PFSK-1 (cell line): ENCODE measurements at regions not wholly inside any gene's neighbourhood (a gene's known extent, or its start where the extent isn't known, plus 50 kb on each side); places are given as distances from the start of the nearest gene placed in this dataset.

Source experiments
- FOXP2 ChIP-seq: optimal IDR thresholded peaks from 2 replicates; pipeline ENCODE3; 2011; ENCODE audit warnings: borderline replicate concordance, control low read depth, inconsistent platforms; ENCODE audit not compliant: insufficient read depth; ENCODE audit errors: extremely low read length, extremely low read depth
- POLR2AphosphoS5 ChIP-seq: IDR thresholded peaks from 2 replicates; pipeline ENCODE4 v1.6.1; 2012; ENCODE audit warnings: low read depth, mild to moderate bottlenecking, control low read depth, low read length, moderate library complexity
- SIN3A ChIP-seq: IDR thresholded peaks from 2 replicates; pipeline ENCODE4 v1.6.1; 2012; ENCODE audit warnings: mild to moderate bottlenecking, low read length, moderate library complexity, borderline replicate concordance; ENCODE audit not compliant: insufficient read depth
- TAF1 ChIP-seq: IDR thresholded peaks from 2 replicates; pipeline ENCODE4 v1.6.1; 2012; ENCODE audit warnings: low read length, control low read depth, borderline replicate concordance; ENCODE audit not compliant: insufficient read depth
- TF ChIP-seq, protein P1 (sequence below), 2 experiments: IDR thresholded peaks; 2 replicates each; pipeline versions ENCODE4 v1.6.1 to v1.8.0; 2011 to 2012; ENCODE audit warnings: low read depth in 2 of 2, low read length in 2 of 2, control low read depth in 1 of 2, inconsistent platforms in 1 of 2, mild to moderate bottlenecking in 1 of 2, moderate library complexity in 1 of 2; ENCODE audit not compliant: insufficient read depth in 1 of 2

DNA sequence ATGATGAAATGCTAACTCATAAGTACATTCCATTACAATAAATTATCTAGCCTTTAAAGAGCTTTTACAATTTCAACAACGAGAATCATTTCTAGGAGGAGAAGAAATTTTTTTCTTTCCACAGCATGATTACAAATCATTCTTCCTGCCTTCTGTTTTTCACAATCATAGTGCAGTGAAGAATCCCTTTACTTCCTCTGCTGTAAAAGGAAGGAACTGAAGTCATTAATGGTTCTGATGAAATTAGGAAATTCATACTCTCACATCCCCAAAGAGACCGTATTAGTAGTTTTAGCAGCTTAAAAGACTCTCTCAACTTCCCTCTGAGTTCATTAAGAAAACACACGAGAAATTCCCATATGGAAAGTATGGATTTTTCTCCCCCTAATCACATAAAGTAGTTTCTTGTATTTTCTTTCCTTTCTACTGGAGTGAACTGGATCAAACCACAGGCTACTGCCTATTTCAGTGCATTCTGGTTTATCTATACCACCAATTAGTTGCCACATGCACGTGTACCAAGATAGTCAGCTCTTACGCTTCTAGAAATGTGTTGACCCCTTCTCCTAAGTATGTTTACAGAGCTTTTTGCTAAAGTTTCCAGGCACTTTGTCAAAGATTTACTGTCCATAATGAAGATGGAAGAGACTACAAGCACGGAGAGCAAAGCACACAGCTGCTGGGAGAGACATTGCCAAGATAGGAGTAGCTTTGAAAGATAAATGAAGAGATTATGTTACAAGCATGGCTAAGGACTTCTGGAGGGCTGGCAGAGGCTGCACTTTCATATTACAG lies 58.9 kb upstream of the KITLG start:
- TF ChIP-seq, protein P1, sequence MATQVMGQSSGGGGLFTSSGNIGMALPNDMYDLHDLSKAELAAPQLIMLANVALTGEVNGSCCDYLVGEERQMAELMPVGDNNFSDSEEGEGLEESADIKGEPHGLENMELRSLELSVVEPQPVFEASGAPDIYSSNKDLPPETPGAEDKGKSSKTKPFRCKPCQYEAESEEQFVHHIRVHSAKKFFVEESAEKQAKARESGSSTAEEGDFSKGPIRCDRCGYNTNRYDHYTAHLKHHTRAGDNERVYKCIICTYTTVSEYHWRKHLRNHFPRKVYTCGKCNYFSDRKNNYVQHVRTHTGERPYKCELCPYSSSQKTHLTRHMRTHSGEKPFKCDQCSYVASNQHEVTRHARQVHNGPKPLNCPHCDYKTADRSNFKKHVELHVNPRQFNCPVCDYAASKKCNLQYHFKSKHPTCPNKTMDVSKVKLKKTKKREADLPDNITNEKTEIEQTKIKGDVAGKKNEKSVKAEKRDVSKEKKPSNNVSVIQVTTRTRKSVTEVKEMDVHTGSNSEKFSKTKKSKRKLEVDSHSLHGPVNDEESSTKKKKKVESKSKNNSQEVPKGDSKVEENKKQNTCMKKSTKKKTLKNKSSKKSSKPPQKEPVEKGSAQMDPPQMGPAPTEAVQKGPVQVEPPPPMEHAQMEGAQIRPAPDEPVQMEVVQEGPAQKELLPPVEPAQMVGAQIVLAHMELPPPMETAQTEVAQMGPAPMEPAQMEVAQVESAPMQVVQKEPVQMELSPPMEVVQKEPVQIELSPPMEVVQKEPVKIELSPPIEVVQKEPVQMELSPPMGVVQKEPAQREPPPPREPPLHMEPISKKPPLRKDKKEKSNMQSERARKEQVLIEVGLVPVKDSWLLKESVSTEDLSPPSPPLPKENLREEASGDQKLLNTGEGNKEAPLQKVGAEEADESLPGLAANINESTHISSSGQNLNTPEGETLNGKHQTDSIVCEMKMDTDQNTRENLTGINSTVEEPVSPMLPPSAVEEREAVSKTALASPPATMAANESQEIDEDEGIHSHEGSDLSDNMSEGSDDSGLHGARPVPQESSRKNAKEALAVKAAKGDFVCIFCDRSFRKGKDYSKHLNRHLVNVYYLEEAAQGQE (IDR thresholded peaks at IDR 0.05; ENCODE audit: insufficient read depth in 1 of 2, low read depth in 2 of 2, low read length in 2 of 2): no peak
- TF ChIP-seq FOXP2 (no peak), POLR2AphosphoS5 (no peak)

DNA sequence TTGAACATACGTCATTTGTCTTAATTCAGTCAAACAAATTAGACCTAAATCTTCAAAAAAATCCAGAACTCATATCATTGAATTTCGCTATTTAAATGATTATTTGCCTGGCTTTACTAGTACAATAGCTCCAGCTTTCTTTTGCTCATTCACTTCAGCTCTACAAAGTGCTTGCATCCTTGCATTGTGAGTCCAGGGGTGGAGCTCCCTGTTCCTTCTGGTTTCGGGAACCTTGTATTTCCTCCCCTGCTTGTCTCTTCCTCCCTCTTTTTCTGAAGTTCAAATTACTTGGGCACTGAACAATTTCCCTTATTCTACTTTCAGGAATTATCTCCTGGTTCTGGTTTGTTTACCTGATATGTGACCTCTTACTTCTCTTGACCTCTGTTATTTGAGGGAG lies 58.1 kb upstream of the KITLG start:
- TF ChIP-seq TAF1 (no peak), SIN3A (no peak), FOXP2 (no peak), POLR2AphosphoS5 (no peak)
- TF ChIP-seq, protein P1 (IDR thresholded peaks at IDR 0.05; ENCODE audit: insufficient read depth in 1 of 2, low read depth in 2 of 2, low read length in 2 of 2): no peak

DNA sequence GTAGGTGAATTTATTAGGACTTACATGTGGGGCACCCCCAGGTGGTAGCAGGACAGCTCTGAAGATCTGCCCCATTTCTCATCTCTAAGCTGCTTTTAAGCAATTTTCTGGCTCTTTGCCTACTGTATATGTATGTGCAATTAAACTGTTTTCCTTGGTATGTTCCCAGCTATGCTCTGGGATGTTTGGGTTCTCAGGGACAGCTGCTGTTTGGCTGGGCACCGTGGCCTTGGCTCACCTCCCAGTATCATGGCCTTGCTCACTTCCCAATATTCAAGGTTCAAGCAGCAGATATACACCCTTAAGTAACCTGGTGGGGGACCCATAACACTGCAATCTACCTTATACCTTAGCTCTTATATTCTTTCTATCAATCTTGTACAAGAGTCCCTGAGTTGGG lies 53.7 kb upstream of the KITLG start:
- TF ChIP-seq FOXP2 (no peak), SIN3A (no peak), POLR2AphosphoS5 (no peak), TAF1 (no peak)
- TF ChIP-seq, protein P1 (IDR thresholded peaks at IDR 0.05; ENCODE audit: insufficient read depth in 1 of 2, low read depth in 2 of 2, low read length in 2 of 2): no peak

DNA sequence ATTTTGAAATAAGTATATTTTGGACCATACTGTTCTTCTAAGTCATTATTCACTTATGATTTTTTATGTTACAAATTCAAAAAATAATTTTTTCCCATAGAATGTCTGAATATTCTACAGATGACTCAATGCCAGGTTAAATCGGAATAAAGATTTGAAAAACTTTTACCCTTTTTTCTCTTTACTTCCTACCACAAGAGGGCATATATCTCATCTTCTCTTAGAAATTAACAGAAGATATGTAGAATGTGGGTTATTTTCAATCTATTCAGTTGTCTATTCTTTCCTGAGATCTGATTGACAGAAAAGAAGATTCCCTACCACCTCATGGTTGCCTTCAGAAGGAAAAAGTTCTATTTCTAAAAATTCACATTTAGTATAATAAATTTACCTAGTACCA lies 53.0 kb upstream of the KITLG start:
- TF ChIP-seq FOXP2 (no peak), POLR2AphosphoS5 (no peak), TAF1 (no peak), SIN3A (no peak)
- TF ChIP-seq, protein P1 (IDR thresholded peaks at IDR 0.05; ENCODE audit: insufficient read depth in 1 of 2, low read depth in 2 of 2, low read length in 2 of 2): no peak

DNA sequence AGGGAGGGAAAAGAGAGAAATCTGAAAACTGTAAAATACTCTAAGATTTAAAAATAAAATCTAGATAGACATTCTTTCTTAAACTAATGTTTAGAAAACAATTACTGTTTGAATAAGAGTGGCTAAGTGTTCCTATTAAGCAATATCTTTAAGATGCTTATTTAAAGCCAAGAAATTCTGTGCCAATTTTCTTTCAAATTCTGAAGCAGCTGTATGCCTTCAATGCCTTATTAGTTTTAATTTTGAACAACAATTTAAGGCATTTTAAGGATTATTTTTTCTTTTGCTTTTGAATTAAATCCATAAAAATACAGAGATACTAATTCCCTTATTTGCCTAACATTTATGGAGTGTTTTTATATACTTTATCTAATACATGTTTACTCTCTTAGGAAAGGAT lies 50.3 kb upstream of the KITLG start:
- TF ChIP-seq FOXP2 (no peak), SIN3A (no peak), TAF1 (no peak)
- TF ChIP-seq, protein P1 (IDR thresholded peaks at IDR 0.05; ENCODE audit: insufficient read depth in 1 of 2, low read depth in 2 of 2, low read length in 2 of 2): no peak
